RWPE1 (cell line): ENCODE measurements at regions not wholly inside any gene's neighbourhood (a gene's known extent, or its start where the extent isn't known, plus 50 kb on each side); places are given as distances from the start of the nearest gene placed in this dataset.
A peak's percentile ranks its signal among the peaks of the same experiment; 100 is the strongest.

Source experiments
- CTCF ChIA-PET: fragments of 350-600 bp; sonication (Branson Sonifier 250); formaldehyde crosslinking; extraction: SDS; loops from one replicate; lab custom pipeline; 2021; lab: Yijun Ruan, JAX
- POLR2A ChIA-PET: fragments of 400-600 bp; formaldehyde crosslinking; extraction: SDS; loops from one replicate; lab custom pipeline; 2020; ENCODE audit warnings: antibody characterized with exemption; ENCODE audit not compliant: low non-redundant PET; lab: Yijun Ruan, JAX
- DNase-seq: peaks from one replicate; pipeline ENCODE4 v3.0.0; 2012; ENCODE audit warnings: low spot score
- H3K27ac ChIP-seq: fragments of 450-650 bp; 2 replicates; pipeline ENCODE4 v1.5.1; 2017
- TF ChIP-seq, protein P1 (sequence below): fragments of 450-650 bp; conservative IDR thresholded peaks from 2 replicates; pipeline ENCODE4 v1.5.1; 2017; ENCODE audit warnings: low read depth, mild to moderate bottlenecking

DNA sequence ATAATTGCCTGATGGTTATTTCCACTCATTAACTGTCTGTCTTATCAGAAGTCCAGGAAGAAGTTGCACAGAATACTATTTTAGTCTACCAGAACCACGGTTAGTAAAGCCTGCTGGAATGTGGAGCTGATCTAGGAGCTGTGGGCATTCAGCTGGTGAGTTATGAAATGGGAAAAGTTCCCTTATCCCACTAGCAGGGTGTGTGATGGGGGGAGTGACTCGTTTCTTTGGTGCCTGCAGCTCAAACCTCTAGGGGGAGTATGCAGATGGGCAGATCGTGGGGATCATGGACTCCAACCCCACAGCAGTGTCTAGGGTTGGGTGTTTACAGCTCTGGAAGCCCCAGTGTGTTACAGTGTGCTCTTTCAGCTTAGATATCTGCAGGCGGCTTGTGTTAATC, 305.7 kb upstream of the BOD1L1 start:
- ChIA-PET CTCF (no interaction called here), POLR2A (no interaction called here)
- no peak overlapping the region for H3K27ac ChIP-seq
- TF ChIP-seq, protein P1, sequence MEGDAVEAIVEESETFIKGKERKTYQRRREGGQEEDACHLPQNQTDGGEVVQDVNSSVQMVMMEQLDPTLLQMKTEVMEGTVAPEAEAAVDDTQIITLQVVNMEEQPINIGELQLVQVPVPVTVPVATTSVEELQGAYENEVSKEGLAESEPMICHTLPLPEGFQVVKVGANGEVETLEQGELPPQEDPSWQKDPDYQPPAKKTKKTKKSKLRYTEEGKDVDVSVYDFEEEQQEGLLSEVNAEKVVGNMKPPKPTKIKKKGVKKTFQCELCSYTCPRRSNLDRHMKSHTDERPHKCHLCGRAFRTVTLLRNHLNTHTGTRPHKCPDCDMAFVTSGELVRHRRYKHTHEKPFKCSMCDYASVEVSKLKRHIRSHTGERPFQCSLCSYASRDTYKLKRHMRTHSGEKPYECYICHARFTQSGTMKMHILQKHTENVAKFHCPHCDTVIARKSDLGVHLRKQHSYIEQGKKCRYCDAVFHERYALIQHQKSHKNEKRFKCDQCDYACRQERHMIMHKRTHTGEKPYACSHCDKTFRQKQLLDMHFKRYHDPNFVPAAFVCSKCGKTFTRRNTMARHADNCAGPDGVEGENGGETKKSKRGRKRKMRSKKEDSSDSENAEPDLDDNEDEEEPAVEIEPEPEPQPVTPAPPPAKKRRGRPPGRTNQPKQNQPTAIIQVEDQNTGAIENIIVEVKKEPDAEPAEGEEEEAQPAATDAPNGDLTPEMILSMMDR = no peak
- DNase-seq = no peak

DNA sequence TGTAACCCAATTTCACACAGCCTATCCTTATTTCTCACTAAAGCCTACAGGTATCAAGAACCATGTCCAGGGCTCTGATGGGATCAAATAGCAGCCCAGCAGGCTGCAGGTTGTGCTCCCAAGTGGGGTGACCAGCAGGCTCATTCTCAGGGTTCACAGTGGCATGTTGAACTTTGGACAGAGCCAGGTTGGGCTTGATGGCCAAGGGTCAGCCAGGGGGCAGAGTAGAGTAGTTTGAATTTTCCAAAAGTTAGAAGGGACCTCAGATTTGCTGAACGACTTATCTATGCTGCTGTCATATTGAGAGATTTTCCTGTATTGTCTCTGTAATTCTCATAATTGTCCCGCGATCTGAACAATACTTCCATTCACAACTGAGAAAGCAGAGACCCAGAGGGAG, 310.8 kb upstream of the BOD1L1 start:
- ChIA-PET CTCF (no interaction called here), POLR2A (no interaction called here)
- no peak for DNase-seq
- TF ChIP-seq, protein P1 = no peak
- no peak overlapping the region for H3K27ac ChIP-seq

DNA sequence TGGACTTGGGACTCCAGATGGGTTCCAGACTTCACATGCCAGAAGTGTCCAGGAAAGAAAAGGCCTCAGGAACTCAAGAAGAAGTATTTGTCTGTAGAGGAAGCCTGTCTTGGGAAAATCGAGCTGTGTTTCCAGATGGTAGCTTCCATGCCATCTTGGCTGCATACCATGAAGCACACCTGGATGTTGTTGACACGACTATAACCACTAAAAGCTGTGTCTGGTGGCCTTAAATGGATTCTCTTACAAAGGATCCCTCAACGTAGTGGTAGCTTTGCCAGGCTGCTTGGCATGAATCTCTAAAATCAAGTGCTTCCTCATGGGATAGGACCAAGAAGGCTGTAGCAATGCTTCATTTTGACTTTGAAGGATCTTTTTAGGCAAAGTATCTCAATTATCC, 313.4 kb upstream of the BOD1L1 start:
- TF ChIP-seq, protein P1 = no peak
- POLR2A ChIA-PET = no interaction called here
- no peak for DNase-seq
- CTCF ChIA-PET = no interaction called here
- no peak overlapping the region for H3K27ac ChIP-seq

DNA sequence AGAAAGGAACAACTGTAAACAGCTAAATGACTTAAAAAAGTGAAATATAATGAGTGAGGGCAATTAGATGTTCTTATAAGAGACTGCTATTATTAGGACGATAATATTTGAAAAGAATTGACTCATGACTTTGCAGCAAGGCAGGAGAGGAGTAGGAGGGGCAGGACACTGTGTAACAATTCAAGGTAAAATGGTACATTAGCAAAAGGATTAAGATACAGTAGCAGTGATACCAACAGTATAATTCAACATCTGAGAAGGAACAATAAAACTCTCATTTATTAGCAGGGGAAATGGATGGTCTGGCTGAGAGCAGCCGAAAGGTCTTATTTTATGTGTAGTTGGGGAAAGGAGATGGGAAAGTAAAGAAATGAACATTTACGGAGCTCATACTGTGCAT, 315.5 kb upstream of the BOD1L1 start:
- DNase-seq = no peak
- ChIA-PET POLR2A (no interaction called here), CTCF (no interaction called here)
- TF ChIP-seq, protein P1 = no peak
- no peak overlapping the region for H3K27ac ChIP-seq

DNA sequence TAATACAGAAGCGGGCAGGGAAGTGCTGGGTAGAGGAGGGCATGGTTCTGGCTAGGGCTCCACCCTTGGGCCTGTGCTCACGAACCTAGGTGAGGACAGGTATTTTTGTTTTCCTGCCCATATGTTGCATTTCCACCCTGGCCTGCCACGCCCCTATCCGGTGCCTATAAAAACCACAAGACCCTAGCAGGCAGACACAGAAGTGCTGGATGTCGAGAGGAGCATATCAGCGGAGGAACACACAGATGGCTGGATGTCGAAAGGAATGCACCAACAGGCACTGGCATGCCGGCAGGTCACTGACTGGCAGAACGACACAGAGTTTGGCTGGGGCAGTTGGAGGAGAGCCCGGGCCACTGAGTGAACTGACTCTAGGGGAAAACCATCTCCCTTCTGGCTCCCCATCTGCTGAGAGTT, 316.6 kb upstream of the BOD1L1 start:
- DNase-seq = peak; percentile 43
- TF ChIP-seq, protein P1 = no peak
- peak overlapping the region; percentile 85 for H3K27ac ChIP-seq
- ChIA-PET POLR2A (no interaction called here), CTCF (no interaction called here)

DNA sequence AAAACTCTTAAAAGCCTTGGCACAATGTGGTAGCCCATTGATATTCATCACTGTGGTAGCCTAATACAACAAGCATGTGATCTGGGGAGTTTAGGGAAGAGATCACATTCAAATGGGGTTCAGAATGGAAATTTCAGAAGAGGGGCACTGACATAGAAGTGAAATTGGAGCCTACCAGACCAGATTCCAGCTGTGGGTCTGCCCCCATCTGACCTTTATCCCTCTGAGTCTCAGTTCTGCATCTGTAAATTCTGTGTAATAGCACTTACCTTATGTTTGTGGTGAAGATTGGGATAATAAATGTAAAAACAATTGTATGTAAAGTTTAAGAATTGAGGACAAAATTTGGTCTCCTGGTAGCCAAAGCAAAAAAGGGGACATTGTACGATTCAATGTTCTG, 320.4 kb upstream of the BOD1L1 start:
- ChIA-PET POLR2A (no interaction called here), CTCF (no interaction called here)
- TF ChIP-seq, protein P1 = no peak
- no peak overlapping the region for H3K27ac ChIP-seq
- DNase-seq = no peak

DNA sequence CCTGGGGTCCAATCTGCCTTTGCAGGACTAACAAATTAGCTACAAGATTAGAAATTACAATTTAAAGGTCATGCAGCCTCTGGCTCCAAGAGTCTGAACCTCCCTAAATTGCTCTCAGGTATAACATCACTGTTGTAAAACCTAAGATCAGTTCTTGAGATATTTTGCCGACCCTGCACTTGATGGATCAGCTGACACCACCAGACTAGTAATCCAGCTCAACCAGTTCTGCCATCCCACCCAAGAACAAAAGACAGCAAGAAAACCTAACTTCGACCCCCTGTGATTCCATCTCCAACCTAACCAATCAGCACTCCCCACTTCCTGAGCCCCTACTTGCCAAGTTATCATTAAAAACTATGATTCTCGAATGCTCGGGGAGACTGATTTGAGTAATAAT, 323.0 kb upstream of the BOD1L1 start:
- no peak overlapping the region for H3K27ac ChIP-seq
- POLR2A ChIA-PET = no interaction called here
- TF ChIP-seq, protein P1 = no peak
- CTCF ChIA-PET = no interaction called here
- DNase-seq = no peak
